AG09309 (cell line): ENCODE measurements at regions not wholly inside any gene's neighbourhood (a gene's known extent, or its start where the extent isn't known, plus 50 kb on each side); places are given as distances from the start of the nearest gene placed in this dataset.

ENCODE experiments used
- DNase-seq: peaks from one replicate; pipeline ENCODE4 v3.0.0-alpha.2; 2010; ENCODE audit warnings: low read depth
- H3K4me3 ChIP-seq: 2 replicates; pipeline ENCODE4 v1.5.1; 2011; ENCODE audit warnings: mild to moderate bottlenecking, low read depth, low read length, moderate library complexity; ENCODE audit not compliant: control insufficient read depth
- TF ChIP-seq, protein P1 (sequence below): IDR thresholded peaks from 2 replicates; pipeline ENCODE4 v1.5.1; 2011; ENCODE audit warnings: mild to moderate bottlenecking, low read depth, low read length, inconsistent platforms; ENCODE audit not compliant: insufficient read depth, control insufficient read depth; ENCODE audit errors: missing control alignments

- TF ChIP-seq, protein P1, sequence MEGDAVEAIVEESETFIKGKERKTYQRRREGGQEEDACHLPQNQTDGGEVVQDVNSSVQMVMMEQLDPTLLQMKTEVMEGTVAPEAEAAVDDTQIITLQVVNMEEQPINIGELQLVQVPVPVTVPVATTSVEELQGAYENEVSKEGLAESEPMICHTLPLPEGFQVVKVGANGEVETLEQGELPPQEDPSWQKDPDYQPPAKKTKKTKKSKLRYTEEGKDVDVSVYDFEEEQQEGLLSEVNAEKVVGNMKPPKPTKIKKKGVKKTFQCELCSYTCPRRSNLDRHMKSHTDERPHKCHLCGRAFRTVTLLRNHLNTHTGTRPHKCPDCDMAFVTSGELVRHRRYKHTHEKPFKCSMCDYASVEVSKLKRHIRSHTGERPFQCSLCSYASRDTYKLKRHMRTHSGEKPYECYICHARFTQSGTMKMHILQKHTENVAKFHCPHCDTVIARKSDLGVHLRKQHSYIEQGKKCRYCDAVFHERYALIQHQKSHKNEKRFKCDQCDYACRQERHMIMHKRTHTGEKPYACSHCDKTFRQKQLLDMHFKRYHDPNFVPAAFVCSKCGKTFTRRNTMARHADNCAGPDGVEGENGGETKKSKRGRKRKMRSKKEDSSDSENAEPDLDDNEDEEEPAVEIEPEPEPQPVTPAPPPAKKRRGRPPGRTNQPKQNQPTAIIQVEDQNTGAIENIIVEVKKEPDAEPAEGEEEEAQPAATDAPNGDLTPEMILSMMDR, result no peak
- DNase-seq, result no peak
- H3K4me3 ChIP-seq, result no peak overlapping the region
Measured at GRCh38 chrX:139192386-139192961, 338.1 kb upstream of the F9 start.

DNA sequence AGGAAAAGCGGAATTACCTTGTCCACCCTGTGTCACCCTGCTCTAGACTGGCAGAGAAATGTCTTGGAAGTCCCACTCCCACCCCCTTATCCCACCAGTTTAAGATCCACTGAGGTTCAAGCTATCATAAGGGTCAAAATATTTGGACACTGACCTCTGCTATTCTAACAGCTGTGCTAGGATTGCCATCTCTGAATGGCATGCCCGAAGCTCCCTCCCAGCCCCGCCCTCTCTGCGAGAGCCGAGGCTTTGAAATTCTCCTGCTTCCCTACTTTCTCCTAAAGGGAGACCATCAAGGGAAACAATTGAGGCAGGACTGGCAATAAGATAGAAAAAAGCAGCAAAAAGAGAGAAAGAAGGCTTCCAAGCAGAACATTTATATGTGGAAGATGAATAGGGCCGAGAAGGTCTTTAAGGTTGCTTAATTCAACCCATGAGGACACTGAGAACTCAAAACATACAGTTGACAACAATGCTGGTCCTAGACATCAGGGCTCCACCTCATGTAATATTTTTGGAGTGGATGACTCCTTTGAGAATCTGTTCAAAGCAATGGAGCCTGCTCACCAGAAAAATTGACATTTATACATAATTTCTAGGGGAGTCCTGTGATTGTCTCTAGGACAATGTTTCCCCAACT lies 338.7 kb upstream of the F9 start:
- TF ChIP-seq, protein P1, result no peak
- H3K4me3 ChIP-seq, result no peak overlapping the region
- DNase-seq, result no peak

- TF ChIP-seq, protein P1, result no peak
- H3K4me3 ChIP-seq, result no peak overlapping the region
- no peak for DNase-seq
Measured at GRCh38 chrX:139191286-139191685, 339.3 kb upstream of the F9 start.

GRCh38 chrX:139187738-139188137 lies 342.8 kb upstream of the F9 start:
- DNase-seq, result no peak
- TF ChIP-seq, protein P1, result no peak
- H3K4me3 ChIP-seq, result no peak overlapping the region

DNA sequence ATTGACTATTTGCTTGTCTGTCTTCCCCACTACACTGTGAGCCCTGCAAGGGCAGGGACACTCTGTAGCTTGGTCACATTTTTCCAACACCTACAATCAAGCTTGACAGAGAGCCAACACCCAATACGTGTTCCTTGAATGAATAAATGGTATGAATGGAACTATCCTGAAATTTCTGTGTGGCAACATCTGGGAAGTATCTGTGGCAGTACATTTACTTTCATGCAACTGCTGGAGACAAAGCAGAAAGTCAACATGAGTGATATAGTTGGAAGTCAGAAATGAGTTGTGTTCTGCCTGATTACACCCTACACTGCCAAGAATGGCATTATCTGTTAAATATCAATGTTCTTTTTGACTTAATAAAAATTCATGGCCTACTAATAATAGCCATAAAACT lies 343.5 kb upstream of the F9 start:
- H3K4me3 ChIP-seq, result no peak overlapping the region
- TF ChIP-seq, protein P1, result no peak
- DNase-seq, result no peak

GRCh38 chrX:139179592-139179991 lies 350.9 kb upstream of the F9 start:
- TF ChIP-seq, protein P1, result no peak
- DNase-seq, result no peak
- no peak overlapping the region for H3K4me3 ChIP-seq
